DOHH2 (cell line): ENCODE measurements at regions not wholly inside any gene's neighbourhood (a gene's known extent, or its start where the extent isn't known, plus 50 kb on each side); places are given as distances from the start of the nearest gene placed in this dataset.

ENCODE experiments used
- EZH2phosphoT487 ChIP-seq: fragments of 200-600 bp; sonication (generic); IDR thresholded peaks from 2 replicates; pipeline ENCODE4 v1.6.1; 2017; ENCODE audit warnings: borderline replicate concordance, mild to moderate bottlenecking, antibody characterized with exemption, low read length, moderate library complexity, mixed read lengths
- TF ChIP-seq, protein P1 (sequence below): fragments of 200-600 bp; sonication (generic); IDR thresholded peaks from one replicate; pipeline ENCODE4 v1.5.1; 2014; ENCODE audit warnings: antibody characterized with exemption, mild to moderate bottlenecking, low read depth, low read length; ENCODE audit not compliant: poor library complexity, severe bottlenecking

DNA sequence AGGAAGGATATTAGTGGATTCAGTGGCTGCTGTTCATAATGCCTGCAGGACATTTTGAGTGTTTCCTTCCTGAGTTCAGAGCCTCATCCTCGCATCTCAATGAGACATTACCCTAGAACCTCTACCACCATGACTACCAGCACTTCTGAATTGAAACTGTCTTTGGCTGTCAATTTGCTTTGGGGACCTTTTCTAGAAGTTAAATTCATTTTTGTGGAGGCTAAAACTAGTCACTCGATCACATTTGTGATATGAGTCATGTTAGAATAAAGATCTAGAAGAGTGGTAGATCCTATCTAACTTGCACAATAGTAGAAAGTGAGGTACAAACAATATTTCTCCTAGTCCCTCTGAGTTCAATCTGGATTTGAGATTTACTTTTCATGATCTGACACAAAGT lies 124.9 kb downstream of the KCNRG start:
- TF ChIP-seq, protein P1, sequence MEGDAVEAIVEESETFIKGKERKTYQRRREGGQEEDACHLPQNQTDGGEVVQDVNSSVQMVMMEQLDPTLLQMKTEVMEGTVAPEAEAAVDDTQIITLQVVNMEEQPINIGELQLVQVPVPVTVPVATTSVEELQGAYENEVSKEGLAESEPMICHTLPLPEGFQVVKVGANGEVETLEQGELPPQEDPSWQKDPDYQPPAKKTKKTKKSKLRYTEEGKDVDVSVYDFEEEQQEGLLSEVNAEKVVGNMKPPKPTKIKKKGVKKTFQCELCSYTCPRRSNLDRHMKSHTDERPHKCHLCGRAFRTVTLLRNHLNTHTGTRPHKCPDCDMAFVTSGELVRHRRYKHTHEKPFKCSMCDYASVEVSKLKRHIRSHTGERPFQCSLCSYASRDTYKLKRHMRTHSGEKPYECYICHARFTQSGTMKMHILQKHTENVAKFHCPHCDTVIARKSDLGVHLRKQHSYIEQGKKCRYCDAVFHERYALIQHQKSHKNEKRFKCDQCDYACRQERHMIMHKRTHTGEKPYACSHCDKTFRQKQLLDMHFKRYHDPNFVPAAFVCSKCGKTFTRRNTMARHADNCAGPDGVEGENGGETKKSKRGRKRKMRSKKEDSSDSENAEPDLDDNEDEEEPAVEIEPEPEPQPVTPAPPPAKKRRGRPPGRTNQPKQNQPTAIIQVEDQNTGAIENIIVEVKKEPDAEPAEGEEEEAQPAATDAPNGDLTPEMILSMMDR = no peak
- TF ChIP-seq EZH2phosphoT487 = no peak
